ENCODE measurements at regions not wholly inside any gene's neighbourhood (a gene's known extent, or its start where the extent isn't known, plus 50 kb on each side); places are given as distances from the start of the nearest gene placed in this dataset.
"Not testable (repeated sequence)": the region's sequence is repeated elsewhere in the genome, so short reads cannot be mapped to it uniquely, and the experiment has no call there.

GRCh38 chrX:20693078-20693477 is 426.4 kb upstream of the RPS6KA3 start:
- H3K36me3 ChIP-seq (ENCODE audit: control insufficient read depth in 2 of 3, insufficient read depth in 3 of 3, low read length in 3 of 3) = no peaks in the 10 kb centered on the region
- ChIA-PET POLR2A (no interaction called here), CTCF (no interaction called here)
- no peak overlapping the region for H3K27ac ChIP-seq (ENCODE audit: low read depth, low read length)
- no peaks in the 10 kb centered on the region for H3K9me3 ChIP-seq (ENCODE audit: control insufficient read depth in 2 of 3, low read length in 3 of 3)
- H3K4me1 ChIP-seq (ENCODE audit: control insufficient read depth in 2 of 2, insufficient read depth in 2 of 2, low read length in 2 of 2) = no peaks in the 10 kb centered on the region
- H3K4me3 ChIP-seq (ENCODE audit: low read length) = no peak overlapping the region
- Mint-ChIP-seq H3K27ac (no peak overlapping the region), H3K4me3 (no peak overlapping the region), H3K9me3 (peaks cover 0 to 6% (median 0%) of the 10 kb centered on the region in 11 donors), H3K36me3 (no peaks in the 10 kb centered on the region), H3K4me1 (no peaks in the 10 kb centered on the region), H3K27me3 (peaks cover 0 to 16% (median 0%) of the 10 kb centered on the region in 5 donors)
- intact Hi-C loops (cut with micrococcal nuclease) = no loop called here
- no peak for ATAC-seq
- H3K27me3 ChIP-seq (ENCODE audit: control insufficient read depth in 2 of 2, insufficient read depth in 2 of 2, low read length in 2 of 2) = no peaks in the 10 kb centered on the region
- no peak for DNase-seq

GRCh38 chrX:20686256-20686655 is 419.5 kb upstream of the RPS6KA3 start:
- no peaks in the 10 kb centered on the region for H3K36me3 ChIP-seq (ENCODE audit: control insufficient read depth in 2 of 3, insufficient read depth in 3 of 3, low read length in 3 of 3)
- H3K36me3 Mint-ChIP-seq = no peaks in the 10 kb centered on the region
- H3K4me1 ChIP-seq (ENCODE audit: control insufficient read depth in 2 of 2, insufficient read depth in 2 of 2, low read length in 2 of 2) = no peaks in the 10 kb centered on the region
- H3K27me3 Mint-ChIP-seq = peaks cover 0 to 11% (median 5%) of the 10 kb centered on the region in 5 donors
- H3K9me3 Mint-ChIP-seq = peaks cover 0 to 1% (median 0%) of the 10 kb centered on the region in 11 donors
- no peak overlapping the region for H3K27ac ChIP-seq (ENCODE audit: low read depth, low read length)
- POLR2A ChIA-PET = no interaction called here
- DNase-seq (no peak), ATAC-seq (no peak)
- H3K4me1 Mint-ChIP-seq = no peaks in the 10 kb centered on the region
- no peak overlapping the region for H3K27ac Mint-ChIP-seq
- no peaks in the 10 kb centered on the region for H3K27me3 ChIP-seq (ENCODE audit: control insufficient read depth in 2 of 2, insufficient read depth in 2 of 2, low read length in 2 of 2)
- CTCF ChIA-PET = no interaction called here
- no peaks in the 10 kb centered on the region for H3K9me3 ChIP-seq (ENCODE audit: control insufficient read depth in 2 of 3, low read length in 3 of 3)
- no peak overlapping the region for H3K4me3 ChIP-seq (ENCODE audit: low read length)
- intact Hi-C loops (cut with micrococcal nuclease) = no loop called here
- no peak overlapping the region for H3K4me3 Mint-ChIP-seq

- CTCF ChIA-PET = no interaction called here
Measured at GRCh38 chrX:20685652-20686051, 418.9 kb upstream of the RPS6KA3 start.

GRCh38 chrX:20681683-20682082 is 415.0 kb upstream of the RPS6KA3 start:
- H3K4me3 ChIP-seq (ENCODE audit: low read length) = no peak overlapping the region
- no peak overlapping the region for H3K27ac ChIP-seq (ENCODE audit: low read depth, low read length)
- H3K4me1 Mint-ChIP-seq = no peaks in the 10 kb centered on the region
- ChIA-PET CTCF (no interaction called here), POLR2A (no interaction called here)
- ATAC-seq = no peak
- no peaks in the 10 kb centered on the region for H3K9me3 ChIP-seq (ENCODE audit: control insufficient read depth in 2 of 3, low read length in 3 of 3)
- no peak overlapping the region for H3K27ac Mint-ChIP-seq
- no peaks in the 10 kb centered on the region for H3K36me3 ChIP-seq (ENCODE audit: control insufficient read depth in 2 of 3, insufficient read depth in 3 of 3, low read length in 3 of 3)
- peaks cover 0 to 1% (median 0%) of the 10 kb centered on the region in 11 donors for H3K9me3 Mint-ChIP-seq
- intact Hi-C loops (cut with micrococcal nuclease) = no loop called here
- no peak overlapping the region for H3K4me3 Mint-ChIP-seq
- peaks cover 0 to 8% (median 5%) of the 10 kb centered on the region in 5 donors for H3K27me3 Mint-ChIP-seq
- H3K27me3 ChIP-seq (ENCODE audit: control insufficient read depth in 2 of 2, insufficient read depth in 2 of 2, low read length in 2 of 2) = no peaks in the 10 kb centered on the region
- DNase-seq = no peak
- no peaks in the 10 kb centered on the region for H3K36me3 Mint-ChIP-seq
- H3K4me1 ChIP-seq (ENCODE audit: control insufficient read depth in 2 of 2, insufficient read depth in 2 of 2, low read length in 2 of 2) = no peaks in the 10 kb centered on the region

More at GRCh38 chrX:20685652-20686051, 418.9 kb upstream of the RPS6KA3 start:
- Histone ChIP-seq H3K4me1 (ENCODE audit: control insufficient read depth in 2 of 2, insufficient read depth in 2 of 2, low read length in 2 of 2) (no peaks in the 10 kb centered on the region), H3K27ac (ENCODE audit: low read depth, low read length) (no peak overlapping the region), H3K9me3 (ENCODE audit: control insufficient read depth in 2 of 3, low read length in 3 of 3) (no peaks in the 10 kb centered on the region), H3K4me3 (ENCODE audit: low read length) (no peak overlapping the region), H3K36me3 (ENCODE audit: control insufficient read depth in 2 of 3, insufficient read depth in 3 of 3, low read length in 3 of 3) (no peaks in the 10 kb centered on the region), H3K27me3 (ENCODE audit: control insufficient read depth in 2 of 2, insufficient read depth in 2 of 2, low read length in 2 of 2) (no peaks in the 10 kb centered on the region)
- intact Hi-C loops (cut with micrococcal nuclease) = no loop called here
- POLR2A ChIA-PET = no interaction called here
- no peaks in the 10 kb centered on the region for H3K4me1 Mint-ChIP-seq
- H3K36me3 Mint-ChIP-seq = no peaks in the 10 kb centered on the region
- no peak for ATAC-seq
- no peak overlapping the region for H3K27ac Mint-ChIP-seq
- no peak for DNase-seq
- H3K9me3 Mint-ChIP-seq = peaks cover 0 to 1% (median 0%) of the 10 kb centered on the region in 11 donors
- no peak overlapping the region for H3K4me3 Mint-ChIP-seq
- H3K27me3 Mint-ChIP-seq = peaks cover 0 to 11% (median 5%) of the 10 kb centered on the region in 5 donors

- Mint-ChIP-seq H3K27ac (no peak overlapping the region), H3K36me3 (no peaks in the 10 kb centered on the region), H3K27me3 (peaks cover 0 to 8% (median 5%) of the 10 kb centered on the region in 5 donors), H3K9me3 (peaks cover 0 to 1% (median 0%) of the 10 kb centered on the region in 11 donors), H3K4me3 (no peak overlapping the region), H3K4me1 (no peaks in the 10 kb centered on the region)
- H3K27ac ChIP-seq (ENCODE audit: low read depth, low read length) = no peak overlapping the region
- POLR2A ChIA-PET = no interaction called here
- CTCF ChIA-PET = no interaction called here
- intact Hi-C loops (cut with micrococcal nuclease) = no loop called here
- no peak for DNase-seq
- H3K4me1 ChIP-seq (ENCODE audit: control insufficient read depth in 2 of 2, insufficient read depth in 2 of 2, low read length in 2 of 2) = no peaks in the 10 kb centered on the region
- no peaks in the 10 kb centered on the region for H3K36me3 ChIP-seq (ENCODE audit: control insufficient read depth in 2 of 3, insufficient read depth in 3 of 3, low read length in 3 of 3)
- H3K9me3 ChIP-seq (ENCODE audit: control insufficient read depth in 2 of 3, low read length in 3 of 3) = no peaks in the 10 kb centered on the region
- no peak for ATAC-seq
- H3K4me3 ChIP-seq (ENCODE audit: low read length) = no peak overlapping the region
- no peaks in the 10 kb centered on the region for H3K27me3 ChIP-seq (ENCODE audit: control insufficient read depth in 2 of 2, insufficient read depth in 2 of 2, low read length in 2 of 2)
Measured at GRCh38 chrX:20680998-20681397, 414.3 kb upstream of the RPS6KA3 start.

- intact Hi-C loops (cut with micrococcal nuclease) = no loop called here
- Histone ChIP-seq H3K36me3 (ENCODE audit: control insufficient read depth in 2 of 3, insufficient read depth in 3 of 3, low read length in 3 of 3) (no peaks in the 10 kb centered on the region), H3K4me1 (ENCODE audit: control insufficient read depth in 2 of 2, insufficient read depth in 2 of 2, low read length in 2 of 2) (no peaks in the 10 kb centered on the region), H3K27ac (ENCODE audit: low read depth, low read length) (no peak overlapping the region), H3K9me3 (ENCODE audit: control insufficient read depth in 2 of 3, low read length in 3 of 3) (no peaks in the 10 kb centered on the region), H3K4me3 (ENCODE audit: low read length) (no peak overlapping the region), H3K27me3 (ENCODE audit: control insufficient read depth in 2 of 2, insufficient read depth in 2 of 2, low read length in 2 of 2) (no peaks in the 10 kb centered on the region)
- CTCF ChIA-PET = no interaction called here
- DNase-seq = no peak
- Mint-ChIP-seq H3K4me3 (no peak overlapping the region), H3K9me3 (peaks cover 0 to 5% (median 0%) of the 10 kb centered on the region in 11 donors), H3K36me3 (no peaks in the 10 kb centered on the region), H3K27ac (no peak overlapping the region), H3K4me1 (no peaks in the 10 kb centered on the region), H3K27me3 (no peaks in the 10 kb centered on the region)
- no peak for ATAC-seq
- POLR2A ChIA-PET = no interaction called here
Measured at GRCh38 chrX:20672476-20672875, 405.8 kb upstream of the RPS6KA3 start.

GRCh38 chrX:20671746-20672145 is 405.0 kb upstream of the RPS6KA3 start:
- H3K36me3 Mint-ChIP-seq; H3K27ac Mint-ChIP-seq; H3K27me3 Mint-ChIP-seq; H3K27ac ChIP-seq (ENCODE audit: low read depth, low read length); H3K9me3 ChIP-seq (ENCODE audit: control insufficient read depth in 2 of 3, low read length in 3 of 3); ATAC-seq; intact Hi-C loops (cut with micrococcal nuclease); H3K4me3 Mint-ChIP-seq; H3K9me3 Mint-ChIP-seq; H3K4me1 ChIP-seq (ENCODE audit: control insufficient read depth in 2 of 2, insufficient read depth in 2 of 2, low read length in 2 of 2); CTCF ChIA-PET; H3K4me1 Mint-ChIP-seq; H3K36me3 ChIP-seq (ENCODE audit: control insufficient read depth in 2 of 3, insufficient read depth in 3 of 3, low read length in 3 of 3); POLR2A ChIA-PET; DNase-seq; H3K27me3 ChIP-seq (ENCODE audit: control insufficient read depth in 2 of 2, insufficient read depth in 2 of 2, low read length in 2 of 2); H3K4me3 ChIP-seq (ENCODE audit: low read length): not testable (repeated sequence)
